ENCODE measurements at regions not wholly inside any gene's neighbourhood (a gene's known extent, or its start where the extent isn't known, plus 50 kb on each side); places are given as distances from the start of the nearest gene placed in this dataset.

DNA sequence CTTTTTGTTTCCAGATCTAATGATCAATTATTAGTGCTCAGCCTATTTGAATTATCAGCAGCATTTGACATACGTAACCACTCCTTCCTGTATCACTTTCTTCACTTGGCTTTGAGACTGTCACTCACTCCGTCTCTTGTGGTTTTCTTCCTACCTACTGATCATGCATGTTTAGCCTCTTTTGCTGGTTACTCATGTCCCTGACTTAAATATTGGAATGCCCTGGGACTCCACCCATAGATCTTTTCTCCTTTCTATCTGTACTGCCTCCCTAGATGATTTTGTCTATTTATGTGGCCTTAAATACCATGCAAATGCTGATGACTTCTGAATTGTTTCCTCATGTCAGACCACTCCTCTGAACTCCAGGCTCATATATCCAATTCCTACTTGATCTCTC is 57.7 kb upstream of the PDE4B start:
- DNase-seq (ENCODE audit: low read depth): no peak
- TF ChIP-seq, protein P1, sequence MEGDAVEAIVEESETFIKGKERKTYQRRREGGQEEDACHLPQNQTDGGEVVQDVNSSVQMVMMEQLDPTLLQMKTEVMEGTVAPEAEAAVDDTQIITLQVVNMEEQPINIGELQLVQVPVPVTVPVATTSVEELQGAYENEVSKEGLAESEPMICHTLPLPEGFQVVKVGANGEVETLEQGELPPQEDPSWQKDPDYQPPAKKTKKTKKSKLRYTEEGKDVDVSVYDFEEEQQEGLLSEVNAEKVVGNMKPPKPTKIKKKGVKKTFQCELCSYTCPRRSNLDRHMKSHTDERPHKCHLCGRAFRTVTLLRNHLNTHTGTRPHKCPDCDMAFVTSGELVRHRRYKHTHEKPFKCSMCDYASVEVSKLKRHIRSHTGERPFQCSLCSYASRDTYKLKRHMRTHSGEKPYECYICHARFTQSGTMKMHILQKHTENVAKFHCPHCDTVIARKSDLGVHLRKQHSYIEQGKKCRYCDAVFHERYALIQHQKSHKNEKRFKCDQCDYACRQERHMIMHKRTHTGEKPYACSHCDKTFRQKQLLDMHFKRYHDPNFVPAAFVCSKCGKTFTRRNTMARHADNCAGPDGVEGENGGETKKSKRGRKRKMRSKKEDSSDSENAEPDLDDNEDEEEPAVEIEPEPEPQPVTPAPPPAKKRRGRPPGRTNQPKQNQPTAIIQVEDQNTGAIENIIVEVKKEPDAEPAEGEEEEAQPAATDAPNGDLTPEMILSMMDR (IDR thresholded peaks at IDR 0.05; ENCODE audit: control insufficient read depth, extremely low read depth, insufficient read depth): no peak
- H3K4me3 ChIP-seq (ENCODE audit: low read depth, low read length): no peak overlapping the region

DNA sequence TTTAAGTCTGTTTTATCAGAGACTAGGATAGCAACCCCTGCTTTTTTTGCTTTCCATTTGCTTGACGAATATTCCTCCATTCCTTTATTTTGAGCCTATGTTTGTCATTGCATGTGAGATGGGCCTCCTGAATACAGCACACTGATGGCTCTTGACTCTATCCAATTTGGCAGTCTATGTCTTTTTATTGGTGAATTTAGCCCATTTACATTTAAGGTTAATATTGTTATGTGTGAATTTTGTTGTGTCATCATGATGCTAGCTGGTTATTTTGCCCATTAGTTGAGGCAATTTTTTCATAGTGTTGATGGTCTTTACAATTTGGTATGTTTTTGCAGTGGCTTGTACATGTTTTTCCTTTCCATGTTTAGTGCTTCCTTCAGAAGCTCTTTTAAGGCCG is 50.7 kb upstream of the PDE4B start:
- no peak for DNase-seq (ENCODE audit: low read depth)
- no peak overlapping the region for H3K4me3 ChIP-seq (ENCODE audit: low read depth, low read length)
- TF ChIP-seq, protein P1 (IDR thresholded peaks at IDR 0.05; ENCODE audit: control insufficient read depth, extremely low read depth, insufficient read depth): no peak
